GM12874 (cell line): ENCODE measurements at regions not wholly inside any gene's neighbourhood (a gene's known extent, or its start where the extent isn't known, plus 50 kb on each side); places are given as distances from the start of the nearest gene placed in this dataset.

ENCODE experiments used
- CTCF ChIP-seq: IDR thresholded peaks from 2 replicates; pipeline ENCODE4 v1.5.1; 2011; ENCODE audit warnings: low read depth, mild to moderate bottlenecking, control low read depth, low read length, moderate library complexity; ENCODE audit not compliant: insufficient read depth

DNA sequence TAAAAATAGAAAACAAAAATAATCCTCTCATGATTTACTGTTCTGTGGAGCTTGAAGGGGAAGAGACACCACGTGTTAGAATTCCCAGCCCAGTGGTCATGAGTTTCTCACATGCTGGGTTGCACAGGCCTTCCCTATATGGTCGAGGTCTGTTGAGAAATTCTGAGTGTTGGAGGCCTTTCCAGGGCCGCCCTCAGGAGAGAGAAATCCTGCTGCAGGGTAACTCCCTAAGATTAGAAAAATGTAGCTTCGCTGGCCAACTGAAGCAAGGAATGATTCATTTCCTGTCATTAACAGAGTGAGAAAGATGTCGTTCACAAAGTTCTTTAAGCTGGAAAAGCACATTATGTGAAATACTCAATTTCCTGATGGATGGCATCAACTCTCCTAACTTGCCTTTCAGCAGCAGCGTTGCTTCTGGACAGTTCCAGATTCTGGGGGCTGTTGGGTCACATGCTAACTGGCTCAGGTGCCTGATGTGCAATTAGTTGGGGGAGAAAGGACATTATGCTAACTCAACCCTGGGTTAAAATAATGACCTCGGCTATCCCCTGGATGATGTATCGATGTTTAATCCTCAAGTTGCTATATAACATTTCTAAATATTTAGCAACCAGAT lies 104.8 kb upstream of the CD180 start:
- no peak for TF ChIP-seq CTCF

GRCh38 chr5:67300326-67300725 lies 103.7 kb upstream of the CD180 start:
- no peak for TF ChIP-seq CTCF

- TF ChIP-seq CTCF, result no peak
Measured at GRCh38 chr5:67299231-67299735, 102.7 kb upstream of the CD180 start.

- no peak for TF ChIP-seq CTCF
Measured at GRCh38 chr5:67297802-67298532, 101.4 kb upstream of the CD180 start.

DNA sequence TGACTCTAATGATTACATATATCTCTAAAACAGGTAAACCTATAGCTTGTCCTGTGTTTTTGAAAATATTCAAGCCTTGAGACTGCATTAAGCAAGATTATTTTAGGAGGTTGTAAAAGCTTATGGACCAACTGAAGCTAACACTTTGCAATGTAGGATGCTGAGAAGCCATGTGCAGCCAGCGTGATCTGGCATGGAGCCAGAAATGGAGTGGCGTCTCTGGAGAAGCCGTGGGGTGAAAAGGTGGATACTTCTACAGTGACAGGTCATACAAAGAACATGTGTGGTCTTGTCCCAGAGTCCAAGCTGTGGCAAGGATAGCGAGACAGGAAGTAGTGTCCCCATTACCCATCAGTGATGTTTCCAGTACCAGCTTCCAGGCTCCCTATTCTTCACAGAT lies 100.8 kb upstream of the CD180 start:
- no peak for TF ChIP-seq CTCF

GRCh38 chr5:67294266-67294938 lies 97.8 kb upstream of the CD180 start:
- TF ChIP-seq CTCF, result no peak

DNA sequence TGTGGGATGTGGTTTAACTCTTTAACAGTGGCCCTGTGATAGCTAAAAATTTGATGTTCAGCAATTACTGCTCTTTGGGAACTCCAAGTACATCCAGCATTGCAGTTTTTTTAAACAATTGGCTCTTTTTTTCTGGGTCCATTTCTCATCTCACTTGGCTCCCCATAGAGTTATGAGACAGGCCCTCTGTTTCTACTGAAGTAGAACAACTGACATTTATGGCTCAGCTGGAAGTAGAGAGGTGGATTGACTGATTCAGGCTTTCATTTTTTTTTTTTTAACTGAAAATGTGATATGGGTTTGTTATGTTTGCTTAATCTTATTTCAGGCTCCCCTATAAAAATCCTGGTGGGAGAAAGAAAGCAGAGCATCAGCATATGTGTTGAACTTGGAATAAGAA lies 96.6 kb upstream of the CD180 start:
- TF ChIP-seq CTCF, result no peak
